Heart left ventricle (tissue), 13 donors: ENCODE measurements at regions not wholly inside any gene's neighbourhood (a gene's known extent, or its start where the extent isn't known, plus 50 kb on each side); places are given as distances from the start of the nearest gene placed in this dataset.
"Not testable (repeated sequence)": the region's sequence is repeated elsewhere in the genome, so short reads cannot be mapped to it uniquely, and the experiment has no call there.

Experiments used
- POLR2A ChIP-seq, 2 donors: fragments of 450-650 bp; IDR thresholded peaks; one replicate each; pipeline ENCODE4 v1.6.1; 2017; ENCODE audit warnings: antibody characterized with exemption in 2 of 2, mild to moderate bottlenecking in 2 of 2, moderate library complexity in 2 of 2
- TF ChIP-seq, protein P1 (sequence below), 12 donors: fragments of 200-600 bp; sonication (generic) in 4 of 12; IDR thresholded peaks; one replicate each; pipeline versions ENCODE4 v1.5.0 to v1.8.0; 2018 to 2022; ENCODE audit warnings: antibody characterized with exemption in 12 of 12, mild to moderate bottlenecking in 5 of 12
- donor health status: ischemic (EF 13 %, LVEDD 7.1; RV severe dilation, severe dysfunction).
- donor health status: DM: no; HTN: yes; CAD: no.
- donor health status: DM: no; HTN: no; CAD: no.
- donor health status: ischemic (EF 25% LVEDD 6.9; RV normal size, moderate dysfunction).
- donor health status: ischemic (EF 25% LVEDD 5.7; RV mildly dilated, moderate dysfunction).
- donor health status: ischemic (EF 35%, LVEDD 5.7; RV mildly dilated, moderate dysfunction).
- donor health status: nonischemic (EF 11% LVEDD 7.7; RV severe dilation, severe dysfunction).
- donor health status: DM: yes; HTN: yes; CAD: no.
- donor health status: PGD.
- donor health status: ischemic (EF 29% LVEDD 5.4; RV normal size, mild dysfunction).
- donor health status: nonischemic (EF 23%, LVEDD 6.1; RV moderate dilation, normal function).

DNA sequence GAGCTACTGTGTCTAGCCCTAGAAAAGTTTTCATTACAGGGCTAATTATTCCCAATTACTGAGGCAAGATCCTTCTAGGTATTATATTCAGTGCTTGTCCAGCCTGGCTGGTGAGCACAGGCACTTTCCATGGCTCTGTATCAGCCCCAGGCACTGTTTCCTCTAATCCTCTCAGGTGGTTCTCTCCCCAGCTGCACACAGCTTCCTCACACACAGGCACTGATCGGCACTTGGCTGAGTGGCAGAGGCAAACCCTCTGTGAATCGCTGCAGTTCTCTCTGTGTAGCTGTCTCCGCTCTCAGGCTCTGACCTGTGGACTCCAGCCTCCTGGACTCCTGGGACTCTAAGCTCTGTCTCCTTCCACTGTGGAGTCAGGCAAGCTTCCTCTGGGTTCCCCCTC, 318.1 kb downstream of the KLF13 start:
- TF ChIP-seq, protein P1, sequence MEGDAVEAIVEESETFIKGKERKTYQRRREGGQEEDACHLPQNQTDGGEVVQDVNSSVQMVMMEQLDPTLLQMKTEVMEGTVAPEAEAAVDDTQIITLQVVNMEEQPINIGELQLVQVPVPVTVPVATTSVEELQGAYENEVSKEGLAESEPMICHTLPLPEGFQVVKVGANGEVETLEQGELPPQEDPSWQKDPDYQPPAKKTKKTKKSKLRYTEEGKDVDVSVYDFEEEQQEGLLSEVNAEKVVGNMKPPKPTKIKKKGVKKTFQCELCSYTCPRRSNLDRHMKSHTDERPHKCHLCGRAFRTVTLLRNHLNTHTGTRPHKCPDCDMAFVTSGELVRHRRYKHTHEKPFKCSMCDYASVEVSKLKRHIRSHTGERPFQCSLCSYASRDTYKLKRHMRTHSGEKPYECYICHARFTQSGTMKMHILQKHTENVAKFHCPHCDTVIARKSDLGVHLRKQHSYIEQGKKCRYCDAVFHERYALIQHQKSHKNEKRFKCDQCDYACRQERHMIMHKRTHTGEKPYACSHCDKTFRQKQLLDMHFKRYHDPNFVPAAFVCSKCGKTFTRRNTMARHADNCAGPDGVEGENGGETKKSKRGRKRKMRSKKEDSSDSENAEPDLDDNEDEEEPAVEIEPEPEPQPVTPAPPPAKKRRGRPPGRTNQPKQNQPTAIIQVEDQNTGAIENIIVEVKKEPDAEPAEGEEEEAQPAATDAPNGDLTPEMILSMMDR (IDR thresholded peaks at IDR 0.05): not testable (repeated sequence)
- TF ChIP-seq POLR2A (IDR thresholded peaks at IDR 0.05): not testable (repeated sequence)
